ENCODE measurements at regions not wholly inside any gene's neighbourhood (a gene's known extent, or its start where the extent isn't known, plus 50 kb on each side); places are given as distances from the start of the nearest gene placed in this dataset.
A peak's percentile ranks its signal among the peaks of the same experiment; 100 is the strongest.
"Not testable (repeated sequence)": the region's sequence is repeated elsewhere in the genome, so short reads cannot be mapped to it uniquely, and the experiment has no call there.

GRCh38 chr14:71783088-71783487 lies 149.1 kb upstream of the RGS6 start:
- no peak for DNase-seq
- ATAC-seq: no peak

GRCh38 chr14:71783786-71784185 lies 148.4 kb upstream of the RGS6 start:
- ATAC-seq: no peak

GRCh38 chr14:71789005-71789404 lies 143.2 kb upstream of the RGS6 start:
- ATAC-seq (no peak), DNase-seq (no peak)

More at GRCh38 chr14:71783786-71784185, 148.4 kb upstream of the RGS6 start:
- DNase-seq: no peak

GRCh38 chr14:71799841-71800240 lies 132.4 kb upstream of the RGS6 start:
- ATAC-seq (no peak), DNase-seq (no peak)

GRCh38 chr14:71800878-71801277 lies 131.4 kb upstream of the RGS6 start:
- DNase-seq (no peak), ATAC-seq (no peak)

GRCh38 chr14:71803539-71804260 lies 128.5 kb upstream of the RGS6 start:
- DNase-seq (no peak), ATAC-seq (no peak)

GRCh38 chr14:71804992-71805391 lies 127.2 kb upstream of the RGS6 start:
- ATAC-seq (no peak), DNase-seq (no peak)

GRCh38 chr14:71807049-71807448 lies 125.2 kb upstream of the RGS6 start:
- ATAC-seq, DNase-seq: not testable (repeated sequence)

GRCh38 chr14:71810800-71811199 lies 121.4 kb upstream of the RGS6 start:
- not testable (repeated sequence) for DNase-seq, ATAC-seq

GRCh38 chr14:71812693-71813092 lies 119.5 kb upstream of the RGS6 start:
- DNase-seq (no peak), ATAC-seq (no peak)

- ATAC-seq (no peak), DNase-seq (no peak)
Observed at GRCh38 chr14:71815110-71815509, 117.1 kb upstream of the RGS6 start.

- no peak for ATAC-seq
- no peak for DNase-seq
Observed at GRCh38 chr14:71824816-71825215, 107.4 kb upstream of the RGS6 start.

GRCh38 chr14:71833476-71833875 lies 98.8 kb upstream of the RGS6 start:
- ATAC-seq (no peak), DNase-seq (no peak)

- DNase-seq: no peak
- ATAC-seq: no peak
Observed at GRCh38 chr14:71834284-71835204, 97.7 kb upstream of the RGS6 start.

GRCh38 chr14:71852181-71852580 lies 80.0 kb upstream of the RGS6 start:
- no peak for DNase-seq

GRCh38 chr14:71855399-71856036 lies 76.7 kb upstream of the RGS6 start:
- DNase-seq: peak; percentile 77
- ATAC-seq: no peak

More at GRCh38 chr14:71852181-71852580, 80.0 kb upstream of the RGS6 start:
- ATAC-seq: no peak

GRCh38 chr14:71856199-71856919 lies 75.9 kb upstream of the RGS6 start:
- DNase-seq (peak; percentile 15), ATAC-seq (peak; percentile 46)

GRCh38 chr14:71863049-71863448 lies 69.2 kb upstream of the RGS6 start:
- ATAC-seq (no peak), DNase-seq (no peak)

GRCh38 chr14:71863766-71864165 lies 68.5 kb upstream of the RGS6 start:
- DNase-seq (no peak), ATAC-seq (no peak)

Data from stimulated activated naive CD8-positive, alpha-beta T cell treated with anti-CD3 and anti-CD28 coated beads, Interleukin-15, Interleukin-2, amounts not matched to agents 100 U/mL and 50 U/mL, for 24 hours (primary cell).